Suppressor macrophage (primary cell): ENCODE measurements at regions not wholly inside any gene's neighbourhood (a gene's known extent, or its start where the extent isn't known, plus 50 kb on each side); places are given as distances from the start of the nearest gene placed in this dataset.
A peak's percentile ranks its signal among the peaks of the same experiment; 100 is the strongest.
"Not testable (repeated sequence)": the region's sequence is repeated elsewhere in the genome, so short reads cannot be mapped to it uniquely, and the experiment has no call there.

ENCODE experiments used
- DNase-seq, 4 experiments: peaks; one replicate each; pipeline ENCODE4 v3.0.0-alpha.2; 2020 to 2022

DNA sequence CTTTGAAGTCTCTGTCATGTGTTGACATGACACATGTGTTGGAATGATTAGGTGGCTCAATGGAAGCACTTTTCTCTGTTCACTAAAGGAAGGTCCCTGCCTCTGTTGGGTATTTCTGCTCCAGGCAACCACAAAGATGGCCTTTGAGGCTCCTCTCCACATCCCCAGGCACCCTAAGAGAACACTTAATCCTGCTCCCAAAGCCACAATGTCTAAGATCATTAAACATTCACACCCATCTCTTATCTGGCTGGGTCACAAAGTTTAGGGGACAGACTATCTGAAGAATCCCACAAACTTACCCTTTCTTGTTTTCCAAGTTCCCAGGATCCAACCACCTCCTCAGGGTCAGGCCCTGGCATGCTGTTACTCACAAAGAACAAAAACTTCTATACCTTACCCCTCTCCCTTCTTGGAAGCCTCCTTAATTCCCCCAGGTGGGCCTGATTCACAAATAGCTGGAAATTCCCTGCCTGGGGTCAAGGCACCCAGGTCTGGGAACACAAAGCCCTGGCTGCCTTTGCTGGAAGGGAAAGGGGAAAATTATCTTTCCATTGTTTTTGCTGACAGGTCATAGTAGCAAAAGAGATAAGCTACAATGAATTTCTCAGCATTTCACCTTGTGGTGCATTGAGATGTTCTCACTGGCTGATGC lies 333.7 kb downstream of the PCNX1 start:
- no peak for DNase-seq

DNA sequence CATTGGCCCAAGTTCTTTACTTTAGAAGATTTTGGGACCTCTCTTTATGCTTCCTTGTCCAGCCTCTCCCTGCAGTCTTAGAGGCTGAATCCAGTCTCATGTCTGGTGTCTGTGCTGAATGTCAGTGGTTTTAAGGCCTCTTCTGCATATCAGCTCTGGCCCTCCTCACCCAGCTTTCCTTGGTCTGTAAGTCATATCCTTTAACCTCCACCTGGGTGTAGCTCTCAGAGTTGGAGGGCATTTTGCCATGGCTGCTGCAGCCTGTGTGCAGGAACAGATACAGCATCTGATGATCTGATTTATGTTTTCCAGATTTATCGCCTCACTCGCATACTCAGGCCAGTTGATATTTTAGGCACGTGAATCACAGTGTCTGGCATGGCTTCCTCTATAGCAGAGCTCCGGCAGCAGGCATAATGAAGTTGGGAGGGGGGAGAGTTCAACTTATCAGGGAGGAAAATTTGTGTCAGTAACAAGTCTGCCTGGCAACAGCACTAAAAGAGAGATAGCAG lies 335.0 kb downstream of the PCNX1 start:
- DNase-seq, result no peak

DNA sequence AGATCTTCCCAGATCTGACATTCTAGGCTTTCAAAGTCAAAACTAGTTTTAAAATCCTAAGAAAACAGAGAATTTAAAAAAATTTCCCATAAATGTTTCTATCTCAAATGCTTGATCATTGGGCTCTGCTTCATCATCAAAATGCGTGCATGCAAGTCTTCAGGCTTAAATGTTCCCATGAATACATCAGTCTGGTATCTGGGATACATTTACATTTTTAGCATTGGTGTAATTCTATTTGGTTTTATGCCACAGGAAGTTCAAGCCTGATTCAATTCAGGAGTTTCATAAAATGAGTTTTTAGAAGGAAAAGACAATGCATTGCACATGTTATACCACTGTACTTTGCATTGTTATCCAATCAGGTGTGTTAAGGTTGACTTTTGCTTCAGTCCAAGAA lies 336.4 kb downstream of the PCNX1 start:
- DNase-seq, result no peak

DNA sequence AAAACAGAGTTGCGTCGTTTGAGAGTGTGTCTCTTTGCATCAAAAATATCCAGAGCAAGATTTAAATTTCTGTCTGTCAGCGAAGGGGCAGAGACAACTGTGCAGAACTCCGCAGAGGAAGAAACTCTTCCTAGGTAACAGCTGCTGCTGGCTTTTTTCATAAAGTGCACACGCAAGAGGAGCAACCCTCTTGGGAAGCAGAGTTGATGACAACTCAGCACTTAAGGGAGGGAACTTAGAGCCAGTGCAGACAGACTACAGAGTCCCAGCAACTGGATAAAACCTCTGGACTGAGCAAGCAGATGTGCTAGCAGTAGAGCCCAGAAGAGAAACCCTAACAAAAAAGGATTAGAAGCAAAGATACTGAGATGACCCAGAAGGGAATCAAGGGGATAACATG lies 337.1 kb downstream of the PCNX1 start:
- no peak for DNase-seq

DNA sequence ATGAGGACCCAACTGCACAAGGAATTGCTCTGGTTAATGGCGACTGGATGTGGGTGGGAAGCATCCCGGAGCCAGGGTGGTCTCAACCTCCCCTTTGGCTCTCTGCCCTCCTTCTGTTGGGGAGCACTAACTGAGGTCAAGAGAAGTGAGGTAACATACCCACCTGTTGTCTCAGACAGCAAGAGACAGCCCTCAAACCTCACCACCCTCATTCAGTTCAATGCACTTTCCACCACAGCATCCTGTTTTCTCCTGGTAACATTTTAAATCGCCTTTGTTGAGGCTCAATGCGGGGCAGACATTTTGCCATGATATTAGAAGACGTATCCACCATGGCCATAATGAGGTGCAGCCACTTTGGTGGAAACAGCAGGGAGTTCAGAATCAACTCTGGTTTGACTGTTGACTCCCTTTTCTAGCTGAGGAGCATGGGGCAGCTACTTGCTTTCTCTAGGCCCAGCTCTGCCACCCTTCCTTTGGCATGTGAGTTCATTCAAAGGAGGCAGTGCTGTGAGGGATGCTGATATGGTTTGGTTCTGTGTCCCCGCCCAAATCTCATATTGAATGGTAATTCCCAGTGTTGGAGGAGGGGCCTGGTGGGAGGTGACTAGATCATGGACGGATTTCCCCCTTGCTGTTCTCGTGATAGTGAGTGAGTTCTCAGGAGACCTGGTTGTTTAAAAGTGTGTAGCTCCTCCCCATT lies 338.6 kb downstream of the PCNX1 start:
- no peak for DNase-seq

DNA sequence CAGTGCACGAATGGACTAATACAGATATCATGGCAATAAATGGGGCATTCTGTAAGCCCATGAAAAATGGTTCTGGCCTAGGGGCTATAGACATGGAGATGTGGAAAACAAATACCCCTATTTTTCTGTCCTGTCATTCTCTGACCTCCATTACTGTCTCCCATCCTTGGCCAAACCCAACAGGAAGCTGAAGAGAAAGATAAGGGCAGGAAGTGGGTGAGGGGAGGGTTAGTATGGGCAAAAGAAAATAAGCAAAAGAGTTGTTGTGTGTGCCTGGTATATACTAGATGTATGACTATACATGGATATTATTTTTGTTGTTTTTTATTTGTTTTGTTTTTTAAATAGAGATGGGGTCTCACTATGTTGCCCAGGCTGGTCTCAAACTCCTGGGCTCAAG lies 339.3 kb downstream of the PCNX1 start:
- DNase-seq, result no peak

DNA sequence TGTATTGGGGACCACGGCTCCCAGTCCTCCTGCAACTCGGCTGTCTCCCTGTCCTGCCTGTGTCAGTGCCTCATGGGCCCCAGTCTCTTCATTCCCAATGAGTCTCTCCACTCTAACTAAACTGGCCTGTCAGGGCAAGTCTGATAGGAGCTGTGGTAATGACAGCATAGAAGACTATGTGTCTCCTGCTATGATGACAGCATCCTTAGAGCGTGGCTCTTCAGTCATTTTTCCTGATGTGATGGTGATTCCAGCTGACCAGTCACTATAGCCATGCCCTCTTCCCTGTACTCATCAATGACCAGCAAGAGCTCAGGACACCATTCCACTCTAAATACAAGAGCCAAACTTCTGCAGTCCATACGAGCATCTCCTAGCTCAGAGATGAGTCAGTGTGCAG lies 339.8 kb downstream of the PCNX1 start:
- no peak for DNase-seq

DNA sequence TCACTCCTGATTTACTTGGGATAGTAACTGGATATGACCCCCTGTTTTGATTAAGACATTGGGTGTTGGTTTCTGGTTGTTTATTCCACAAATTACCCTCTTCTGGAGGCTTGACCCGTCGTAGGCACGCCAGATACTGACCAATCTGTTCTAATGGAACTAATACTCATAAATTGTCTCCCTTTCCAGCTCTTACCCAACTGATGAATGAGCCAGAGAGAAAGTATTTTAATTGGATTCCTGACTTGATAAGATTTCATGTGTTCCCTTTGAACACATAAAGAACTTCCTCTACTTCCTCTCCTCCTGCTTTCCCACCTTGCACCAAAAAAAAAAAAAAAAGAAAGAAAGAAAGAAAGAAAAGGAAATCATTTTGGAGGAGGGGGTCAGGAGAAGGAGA lies 340.9 kb downstream of the PCNX1 start:
- DNase-seq, result no peak

DNA sequence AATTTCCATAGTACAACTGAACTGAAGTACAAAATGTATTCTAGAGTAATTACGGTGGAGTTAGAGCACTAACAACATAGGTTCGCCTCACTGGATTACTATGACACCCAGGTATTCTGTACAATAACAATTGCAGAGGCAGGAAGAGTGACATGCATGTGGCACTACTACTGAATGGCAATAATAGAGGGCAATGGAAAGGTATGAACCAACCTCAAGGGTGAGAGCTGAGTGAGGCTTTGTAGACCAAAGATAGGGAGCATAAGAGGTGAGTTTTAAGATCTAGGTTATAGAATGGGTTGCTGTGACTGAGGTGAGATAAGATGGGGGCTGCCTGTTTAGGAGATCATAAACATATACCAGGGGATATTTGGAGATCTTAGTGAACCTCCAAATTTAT lies 343.1 kb downstream of the PCNX1 start:
- no peak for DNase-seq

DNA sequence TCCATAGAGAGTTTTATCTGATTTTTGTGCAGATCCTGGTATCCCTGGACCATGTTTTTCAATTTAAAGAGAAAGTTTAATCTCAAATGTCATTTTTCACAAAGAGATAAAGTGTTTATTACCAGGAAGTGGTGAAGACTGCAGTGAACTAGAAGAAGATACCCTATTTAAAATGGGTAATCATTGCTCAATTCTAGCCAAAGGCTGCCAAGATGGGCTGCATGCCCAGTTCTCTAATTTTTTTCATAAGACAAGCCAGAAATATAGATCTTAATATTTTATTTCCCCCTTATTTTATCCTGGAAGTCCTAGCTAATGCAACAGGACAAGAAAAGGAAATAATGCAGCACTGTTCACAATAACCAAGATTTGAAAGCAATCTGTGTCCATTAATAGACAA lies 343.5 kb downstream of the PCNX1 start:
- DNase-seq, result no peak

DNA sequence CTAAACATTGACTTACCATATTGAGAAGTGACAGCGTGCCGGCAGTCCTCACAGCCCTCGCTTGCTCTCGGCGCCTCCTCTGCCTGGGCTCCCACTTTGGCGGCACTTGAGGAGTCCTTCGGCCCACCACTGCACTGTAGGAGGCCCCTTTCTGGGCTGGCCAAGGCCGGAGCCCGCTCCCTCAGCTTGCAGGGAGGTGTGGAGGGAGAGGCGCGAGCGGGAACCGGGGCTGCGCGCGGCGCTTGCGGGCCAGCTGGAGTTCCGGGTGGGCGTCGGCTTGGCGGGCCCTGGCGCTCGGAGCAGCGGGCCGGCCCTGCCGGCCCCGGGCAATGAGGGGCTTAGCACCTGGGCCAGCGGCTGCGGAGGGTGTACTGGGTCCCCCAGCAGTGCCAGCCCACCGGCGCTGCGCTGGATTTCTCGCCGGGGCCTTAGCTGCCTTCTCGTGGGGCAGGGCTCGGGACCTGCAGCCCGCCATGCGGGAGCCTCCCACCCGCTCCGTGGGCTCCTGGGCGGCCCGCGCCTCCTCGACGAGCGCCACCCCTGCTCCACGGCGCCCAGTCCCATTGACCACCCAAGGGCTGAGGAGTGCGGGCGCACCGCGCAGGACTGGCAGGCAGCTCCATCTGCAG lies 346.9 kb downstream of the PCNX1 start:
- not testable (repeated sequence) for DNase-seq

DNA sequence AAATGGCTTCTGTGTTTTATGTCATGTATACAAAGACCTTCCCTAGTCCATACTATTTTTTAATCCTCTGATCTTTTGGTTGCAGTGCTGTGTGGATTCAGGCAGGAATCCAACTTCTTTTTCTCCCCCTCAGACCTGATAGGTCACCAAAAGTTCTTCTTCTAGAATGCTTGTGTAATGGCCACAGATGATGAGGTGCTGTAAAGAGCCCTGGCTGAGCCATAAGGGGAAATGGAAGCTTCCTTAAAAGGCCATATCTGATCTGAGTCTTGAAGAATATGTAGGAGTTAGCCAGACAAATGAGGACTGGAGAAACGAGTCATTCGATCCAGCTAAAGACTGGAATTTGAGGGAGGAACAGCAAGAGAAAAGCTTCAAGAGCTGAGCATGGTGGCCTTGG lies 353.9 kb downstream of the PCNX1 start:
- peak; percentile 55 to 83 (median 68) for DNase-seq

DNA sequence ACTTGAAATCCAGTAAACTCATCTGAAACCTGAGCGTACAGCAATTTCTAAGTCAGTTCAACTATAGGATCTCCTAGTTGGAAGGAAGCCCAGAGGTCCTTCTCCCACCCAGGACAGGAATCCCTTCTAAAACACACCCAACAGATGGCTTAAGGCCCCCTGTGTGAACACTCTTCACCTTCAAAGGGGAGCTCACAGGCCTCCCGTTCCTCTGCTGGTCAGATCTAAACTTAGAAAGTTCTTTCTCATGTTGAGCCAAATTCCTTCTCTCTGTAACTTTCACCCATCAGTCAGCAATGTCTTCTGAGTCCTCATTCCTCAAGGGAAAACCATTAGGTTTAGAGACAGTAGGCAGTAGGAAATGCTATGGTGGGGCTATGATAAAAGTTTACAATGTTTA lies 355.2 kb downstream of the PCNX1 start:
- no peak for DNase-seq

DNA sequence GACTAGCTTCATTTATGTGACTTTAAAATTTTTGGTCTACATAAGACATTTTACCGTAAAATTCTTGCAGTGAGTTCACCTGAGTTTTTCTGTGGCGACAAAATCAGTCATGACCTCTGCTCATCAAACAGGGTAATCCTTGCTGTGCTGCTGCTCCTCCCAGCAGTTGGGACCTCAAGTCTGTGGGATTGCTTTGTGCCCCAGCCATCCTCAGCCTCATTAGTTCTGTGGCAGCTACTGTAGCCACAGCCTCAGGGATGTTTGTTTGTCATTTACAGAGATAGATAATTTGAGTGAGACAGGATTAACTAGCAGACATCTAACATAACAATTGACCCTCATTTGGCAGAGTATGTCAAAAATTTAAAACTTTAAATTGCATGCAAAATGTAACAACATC lies 357.0 kb downstream of the PCNX1 start:
- no peak for DNase-seq

DNA sequence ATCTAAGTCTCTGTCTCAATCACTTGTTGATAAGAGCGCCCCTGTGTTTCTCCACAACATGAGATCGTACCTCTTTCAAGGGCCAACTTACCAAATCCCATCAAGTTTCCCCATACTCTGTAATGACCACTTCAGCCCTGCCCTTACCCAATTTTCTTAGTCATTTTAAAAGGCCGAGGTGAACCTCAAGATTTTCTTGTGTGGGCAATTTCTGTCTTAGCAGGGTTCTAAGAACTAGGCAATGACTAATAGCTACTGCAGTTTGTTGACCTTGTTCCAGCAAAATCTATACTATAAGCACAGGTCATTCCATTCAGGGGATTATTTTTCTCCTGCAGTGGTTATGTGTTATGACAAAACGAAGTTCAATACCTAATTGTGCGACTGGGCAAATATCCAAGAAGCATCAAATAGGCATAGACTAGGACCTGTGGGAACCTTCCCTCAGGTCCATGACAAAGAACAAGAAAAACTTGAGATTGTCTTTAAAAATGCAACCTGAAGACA lies 359.8 kb downstream of the PCNX1 start:
- DNase-seq, result peak; percentile 50 to 88 (median 76)

DNA sequence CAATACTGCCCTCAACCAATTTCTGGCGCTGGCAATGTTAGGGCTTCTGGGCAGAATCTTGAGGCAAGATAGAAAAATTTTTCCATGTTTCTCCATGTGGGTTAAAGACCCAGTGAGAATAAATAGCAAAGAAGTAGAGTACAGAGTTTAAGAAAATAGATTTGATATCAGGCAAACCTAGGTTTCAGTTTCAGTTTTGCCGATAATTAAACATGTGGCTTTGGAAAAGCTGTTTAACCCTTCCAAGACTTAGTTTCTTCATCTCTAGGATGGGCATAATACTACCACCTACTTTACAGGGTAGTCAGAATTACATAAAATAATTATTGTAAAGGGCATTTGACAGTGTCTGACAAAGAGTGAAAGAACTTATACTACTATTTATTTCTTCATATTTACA lies 360.4 kb downstream of the PCNX1 start:
- DNase-seq, result no peak

DNA sequence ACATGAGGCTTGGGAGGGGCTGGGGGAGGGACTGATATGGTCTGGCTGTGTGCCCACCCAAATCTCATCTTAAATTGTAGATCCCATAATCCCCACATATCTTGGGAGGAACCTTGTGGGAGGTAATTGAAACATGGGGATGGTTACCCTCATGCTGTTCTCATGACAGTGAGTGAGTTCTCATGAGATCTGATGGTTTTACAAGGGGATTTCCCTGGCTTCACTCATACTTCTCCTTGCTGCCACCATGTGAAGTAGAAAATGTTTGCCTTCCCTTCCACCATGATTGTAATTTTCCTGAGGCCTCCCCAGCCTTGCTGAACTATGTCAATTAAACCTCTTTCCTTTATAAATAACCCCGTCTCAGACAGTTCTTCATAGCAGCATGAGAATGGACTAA lies 362.9 kb downstream of the PCNX1 start:
- peak; percentile 20 to 54 (median 44) for DNase-seq

DNA sequence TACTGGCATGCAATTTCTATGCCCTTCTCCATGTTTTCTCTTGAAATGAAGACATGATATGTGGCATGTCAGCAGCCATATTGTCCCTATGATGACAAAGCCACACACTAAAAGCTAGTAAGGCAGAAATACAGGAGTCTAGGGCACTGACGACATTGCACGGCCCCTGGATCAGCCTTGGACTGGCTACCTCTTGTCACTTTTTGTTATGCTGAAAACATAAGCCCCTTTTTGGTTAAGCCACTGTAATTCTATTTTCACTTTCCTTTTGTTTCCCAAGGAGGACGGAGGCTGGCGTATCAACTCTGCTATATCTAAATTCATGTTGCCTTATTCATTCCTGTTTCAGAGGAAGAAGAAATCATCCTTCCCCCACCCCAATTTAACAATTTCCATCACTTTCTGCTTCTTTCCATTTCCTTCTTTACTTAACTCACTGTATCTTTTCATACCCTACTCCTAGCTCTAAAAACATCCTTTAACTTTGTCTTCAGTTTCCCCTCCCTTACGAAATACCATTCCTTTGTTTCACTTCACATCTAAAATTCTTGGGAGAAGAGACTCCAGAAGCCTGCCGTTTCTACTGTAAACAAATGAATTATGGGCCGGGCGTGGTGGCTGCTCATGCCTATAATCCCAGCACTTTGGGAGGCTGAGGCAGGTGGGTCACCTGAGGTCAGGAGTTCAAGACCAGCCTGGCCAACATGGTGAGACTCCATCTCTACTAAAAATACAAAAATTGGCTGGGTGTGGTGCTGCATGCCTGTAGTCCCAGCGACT lies 364.1 kb downstream of the PCNX1 start:
- no peak for DNase-seq

DNA sequence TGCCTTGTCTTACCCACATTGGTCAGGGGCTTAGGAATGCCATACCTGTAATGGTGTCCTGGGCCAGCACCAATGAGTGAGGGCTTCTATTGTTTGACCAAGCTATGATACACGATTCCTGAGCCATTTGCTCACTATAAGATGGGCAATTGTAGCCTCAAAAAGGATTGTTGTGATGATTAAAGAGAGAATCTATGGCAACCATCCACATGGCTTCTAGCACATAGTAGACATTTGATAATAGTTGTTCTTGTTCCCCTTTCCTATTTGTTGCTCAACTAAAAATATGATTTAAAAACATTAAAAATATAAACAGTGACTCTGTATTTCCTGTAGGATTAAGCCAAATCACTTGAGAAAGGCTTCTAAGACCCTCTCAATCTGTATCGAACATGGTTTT lies 366.1 kb downstream of the PCNX1 start:
- peak in 2 of 4 experiments; percentile 22 to 51 for DNase-seq

DNA sequence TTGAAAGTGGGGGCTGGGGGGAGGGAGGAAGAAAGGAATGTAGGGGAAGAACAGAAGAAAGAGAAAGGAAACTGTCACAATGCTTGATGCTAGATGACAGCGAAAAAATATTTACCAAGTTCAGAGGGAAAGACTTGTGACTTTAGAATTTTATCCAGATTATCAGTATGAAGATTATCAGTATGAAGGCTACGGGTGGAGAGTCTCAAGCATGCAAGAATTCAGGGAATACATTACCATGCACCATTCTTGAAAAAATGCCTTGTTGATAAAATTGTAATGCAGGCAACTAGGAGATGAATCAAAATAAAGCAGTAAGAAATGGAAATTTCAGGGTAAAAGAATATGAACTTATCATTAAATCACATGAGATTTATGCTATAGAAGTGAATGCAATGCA lies 376.8 kb downstream of the PCNX1 start:
- DNase-seq, result no peak

DNA sequence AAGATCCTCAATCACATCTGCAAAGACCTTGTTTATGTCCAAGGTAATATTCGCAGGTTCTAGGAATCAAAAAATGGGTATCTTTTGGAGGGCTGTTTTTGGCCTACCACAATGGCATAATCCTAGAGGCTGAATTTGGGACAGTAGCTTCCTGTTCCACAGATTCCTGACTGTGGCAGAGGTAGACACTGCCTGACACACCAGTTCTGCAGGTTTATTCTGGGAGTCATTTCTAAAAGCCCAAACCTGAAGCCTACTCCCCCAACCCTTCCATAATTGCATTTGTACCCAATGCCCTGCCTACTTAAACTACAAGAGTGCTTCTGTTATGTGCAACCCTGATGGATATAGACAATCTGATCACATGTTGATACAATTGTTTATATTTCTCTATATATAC lies 378.9 kb downstream of the PCNX1 start:
- no peak for DNase-seq

DNA sequence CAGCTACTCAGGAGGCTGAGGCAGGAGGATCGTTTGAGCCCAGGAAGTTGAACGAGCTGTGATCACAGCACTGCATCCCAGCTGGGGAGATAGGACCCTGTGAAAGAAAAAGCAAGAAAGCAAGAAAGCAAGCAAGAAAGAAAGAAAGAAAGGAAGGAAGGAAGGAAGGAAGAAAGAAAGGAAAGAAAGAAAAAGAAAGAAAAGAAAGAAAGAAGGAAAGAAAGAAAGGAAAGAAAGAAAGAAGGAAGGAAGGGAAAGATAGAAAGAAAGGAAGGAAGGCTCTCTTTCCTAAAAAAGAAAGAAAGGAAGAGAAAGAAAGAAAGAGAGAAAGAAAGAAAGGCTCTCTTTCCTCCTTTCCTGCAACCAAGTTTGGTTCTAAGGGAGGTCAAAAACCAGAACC lies 380.3 kb downstream of the PCNX1 start:
- DNase-seq, result no peak

DNA sequence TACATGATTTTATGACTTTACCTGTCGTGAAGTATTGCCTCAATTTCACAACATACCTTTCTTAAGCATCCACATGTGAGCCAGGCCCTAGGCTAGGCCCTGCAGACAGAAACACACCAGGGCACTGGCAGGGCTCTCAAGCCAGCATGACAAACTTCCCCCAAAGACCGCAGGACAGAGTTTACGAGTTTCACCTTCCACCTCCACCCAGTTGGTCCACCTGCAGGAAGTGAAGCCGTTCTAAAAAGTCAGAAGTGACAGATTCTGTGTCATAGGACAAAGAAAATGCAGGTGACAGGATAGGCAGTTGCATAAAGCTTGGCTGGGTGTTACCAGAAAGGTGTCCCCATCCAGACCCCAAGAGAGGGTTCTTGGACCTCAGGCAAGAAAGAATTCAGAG lies 382.3 kb downstream of the PCNX1 start:
- no peak for DNase-seq
